PFSK-1 (cell line): ENCODE measurements at regions not wholly inside any gene's neighbourhood (a gene's known extent, or its start where the extent isn't known, plus 50 kb on each side); places are given as distances from the start of the nearest gene placed in this dataset.

ENCODE experiments used
- FOXP2 ChIP-seq: optimal IDR thresholded peaks from 2 replicates; pipeline ENCODE3; 2011; ENCODE audit warnings: borderline replicate concordance, control low read depth, inconsistent platforms; ENCODE audit not compliant: insufficient read depth; ENCODE audit errors: extremely low read length, extremely low read depth
- POLR2AphosphoS5 ChIP-seq: IDR thresholded peaks from 2 replicates; pipeline ENCODE4 v1.6.1; 2012; ENCODE audit warnings: low read depth, mild to moderate bottlenecking, control low read depth, low read length, moderate library complexity
- SIN3A ChIP-seq: IDR thresholded peaks from 2 replicates; pipeline ENCODE4 v1.6.1; 2012; ENCODE audit warnings: mild to moderate bottlenecking, low read length, moderate library complexity, borderline replicate concordance; ENCODE audit not compliant: insufficient read depth
- TAF1 ChIP-seq: IDR thresholded peaks from 2 replicates; pipeline ENCODE4 v1.6.1; 2012; ENCODE audit warnings: low read length, control low read depth, borderline replicate concordance; ENCODE audit not compliant: insufficient read depth
- TF ChIP-seq, protein P1 (sequence below), 2 experiments: IDR thresholded peaks; 2 replicates each; pipeline versions ENCODE4 v1.6.1 to v1.8.0; 2011 to 2012; ENCODE audit warnings: low read depth in 2 of 2, low read length in 2 of 2, control low read depth in 1 of 2, inconsistent platforms in 1 of 2, mild to moderate bottlenecking in 1 of 2, moderate library complexity in 1 of 2; ENCODE audit not compliant: insufficient read depth in 1 of 2

DNA sequence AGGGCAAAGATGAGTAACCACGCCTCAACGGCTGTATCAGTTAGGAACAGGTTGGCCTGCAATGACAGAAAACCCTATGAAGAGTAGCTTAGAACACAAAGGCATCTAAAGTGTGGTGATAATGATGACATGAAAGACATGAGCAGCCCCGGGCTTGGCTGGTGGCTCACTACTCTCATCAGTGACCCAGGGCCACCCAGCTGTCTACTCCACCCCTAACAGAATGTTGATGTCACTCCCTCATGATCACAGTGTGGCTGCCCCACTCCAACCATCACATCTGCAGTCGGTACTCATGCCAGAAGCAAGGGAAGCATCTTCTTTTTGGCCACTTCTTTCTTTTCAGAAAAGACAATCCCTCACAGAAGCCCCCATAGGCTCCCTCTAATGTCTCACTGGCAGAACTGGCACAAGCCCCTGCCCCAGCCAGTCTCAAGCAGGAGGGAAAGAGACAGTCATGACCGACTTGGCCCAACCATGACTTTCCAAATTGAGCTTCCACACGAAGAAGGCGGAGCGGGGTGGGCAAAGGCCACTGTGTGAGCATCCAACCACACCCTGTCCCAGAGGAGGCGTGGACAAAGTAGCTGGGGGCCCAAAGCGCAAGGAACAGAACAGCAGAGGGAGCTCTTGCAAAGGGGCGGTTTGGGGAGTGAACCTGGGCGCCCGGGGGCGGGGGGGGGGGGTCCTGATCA lies 72.0 kb upstream of the IQSEC1 start:
- no peak for TF ChIP-seq FOXP2
- TF ChIP-seq SIN3A: no peak
- TF ChIP-seq, protein P1, sequence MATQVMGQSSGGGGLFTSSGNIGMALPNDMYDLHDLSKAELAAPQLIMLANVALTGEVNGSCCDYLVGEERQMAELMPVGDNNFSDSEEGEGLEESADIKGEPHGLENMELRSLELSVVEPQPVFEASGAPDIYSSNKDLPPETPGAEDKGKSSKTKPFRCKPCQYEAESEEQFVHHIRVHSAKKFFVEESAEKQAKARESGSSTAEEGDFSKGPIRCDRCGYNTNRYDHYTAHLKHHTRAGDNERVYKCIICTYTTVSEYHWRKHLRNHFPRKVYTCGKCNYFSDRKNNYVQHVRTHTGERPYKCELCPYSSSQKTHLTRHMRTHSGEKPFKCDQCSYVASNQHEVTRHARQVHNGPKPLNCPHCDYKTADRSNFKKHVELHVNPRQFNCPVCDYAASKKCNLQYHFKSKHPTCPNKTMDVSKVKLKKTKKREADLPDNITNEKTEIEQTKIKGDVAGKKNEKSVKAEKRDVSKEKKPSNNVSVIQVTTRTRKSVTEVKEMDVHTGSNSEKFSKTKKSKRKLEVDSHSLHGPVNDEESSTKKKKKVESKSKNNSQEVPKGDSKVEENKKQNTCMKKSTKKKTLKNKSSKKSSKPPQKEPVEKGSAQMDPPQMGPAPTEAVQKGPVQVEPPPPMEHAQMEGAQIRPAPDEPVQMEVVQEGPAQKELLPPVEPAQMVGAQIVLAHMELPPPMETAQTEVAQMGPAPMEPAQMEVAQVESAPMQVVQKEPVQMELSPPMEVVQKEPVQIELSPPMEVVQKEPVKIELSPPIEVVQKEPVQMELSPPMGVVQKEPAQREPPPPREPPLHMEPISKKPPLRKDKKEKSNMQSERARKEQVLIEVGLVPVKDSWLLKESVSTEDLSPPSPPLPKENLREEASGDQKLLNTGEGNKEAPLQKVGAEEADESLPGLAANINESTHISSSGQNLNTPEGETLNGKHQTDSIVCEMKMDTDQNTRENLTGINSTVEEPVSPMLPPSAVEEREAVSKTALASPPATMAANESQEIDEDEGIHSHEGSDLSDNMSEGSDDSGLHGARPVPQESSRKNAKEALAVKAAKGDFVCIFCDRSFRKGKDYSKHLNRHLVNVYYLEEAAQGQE (IDR thresholded peaks at IDR 0.05; ENCODE audit: insufficient read depth in 1 of 2, low read depth in 2 of 2, low read length in 2 of 2): no peak
- no peak for TF ChIP-seq POLR2AphosphoS5
- TF ChIP-seq TAF1: no peak

DNA sequence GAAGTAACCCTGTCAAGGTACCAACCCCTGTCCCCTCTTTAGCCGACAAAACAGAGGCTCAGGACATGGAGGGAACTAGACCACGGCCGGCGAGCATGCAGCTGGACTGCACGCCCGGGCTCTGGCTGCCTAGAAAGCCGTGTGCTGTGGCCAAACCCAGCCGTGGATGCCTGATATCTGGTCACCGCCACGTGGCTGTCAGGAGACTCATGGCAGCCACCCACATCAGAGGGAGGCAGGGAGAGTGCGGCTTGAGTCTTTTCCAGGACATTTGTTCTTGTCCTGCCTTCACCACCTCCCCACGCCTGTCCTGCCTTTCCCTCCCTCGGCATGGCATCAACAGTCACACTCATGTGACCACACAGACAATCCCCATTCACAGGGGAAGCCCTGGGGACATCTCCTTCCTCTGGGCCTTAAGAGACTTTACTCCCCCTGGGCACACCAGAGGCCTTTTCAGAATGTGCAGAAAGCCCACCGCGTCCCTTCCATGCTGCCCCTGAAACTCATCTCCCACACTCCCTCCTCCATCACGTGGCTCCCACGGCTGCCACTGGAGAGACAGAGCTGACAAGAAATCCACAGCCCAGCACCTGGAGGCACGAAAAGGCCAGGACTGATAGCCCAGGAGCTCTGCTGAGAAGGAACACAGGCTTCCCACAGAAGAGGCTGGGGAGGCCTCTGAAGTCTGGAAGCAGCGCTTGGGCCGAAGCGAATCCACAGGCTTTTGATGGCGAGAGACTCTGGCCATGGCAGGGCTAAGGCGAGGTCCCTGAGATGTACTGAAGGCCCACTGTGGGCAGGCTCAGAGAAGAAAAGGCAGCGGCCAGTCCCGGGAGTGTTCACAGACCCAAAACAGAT lies 71.2 kb upstream of the IQSEC1 start:
- TF ChIP-seq POLR2AphosphoS5 (no peak), FOXP2 (no peak), SIN3A (no peak), TAF1 (no peak)
- TF ChIP-seq, protein P1 (IDR thresholded peaks at IDR 0.05; ENCODE audit: insufficient read depth in 1 of 2, low read depth in 2 of 2, low read length in 2 of 2): no peak

DNA sequence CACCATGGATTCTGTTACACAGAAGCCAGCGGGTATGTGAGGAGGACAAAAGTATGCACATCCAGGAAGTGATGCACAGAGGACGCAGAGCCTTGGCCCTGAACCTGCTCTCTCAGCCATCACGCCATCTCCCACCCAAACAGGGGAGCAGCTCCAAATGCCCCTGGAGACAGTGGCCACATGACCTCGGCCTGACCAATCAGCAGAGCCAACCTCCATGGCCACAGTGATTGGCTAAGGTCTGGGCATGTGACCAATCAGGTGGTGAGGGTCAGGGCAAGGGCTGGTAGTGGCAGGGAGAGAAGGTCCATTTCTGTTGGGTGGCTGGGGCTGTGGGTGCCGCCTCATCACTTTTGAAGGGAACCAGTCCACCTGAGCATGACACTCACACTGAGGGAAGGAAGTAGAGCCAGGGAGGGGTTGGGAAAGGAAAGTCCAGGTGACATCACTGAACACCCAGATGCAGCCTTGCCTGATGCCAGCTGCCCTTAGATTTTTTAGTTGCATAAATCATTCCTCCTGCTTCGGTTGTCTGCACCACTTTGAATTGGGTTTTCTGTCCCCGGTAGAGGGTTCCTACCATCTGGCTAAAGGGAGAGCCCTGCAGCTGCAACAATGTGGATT lies 70.3 kb upstream of the IQSEC1 start:
- TF ChIP-seq FOXP2 (no peak), SIN3A (no peak), POLR2AphosphoS5 (no peak), TAF1 (no peak)
- TF ChIP-seq, protein P1 (IDR thresholded peaks at IDR 0.05; ENCODE audit: insufficient read depth in 1 of 2, low read depth in 2 of 2, low read length in 2 of 2): no peak

DNA sequence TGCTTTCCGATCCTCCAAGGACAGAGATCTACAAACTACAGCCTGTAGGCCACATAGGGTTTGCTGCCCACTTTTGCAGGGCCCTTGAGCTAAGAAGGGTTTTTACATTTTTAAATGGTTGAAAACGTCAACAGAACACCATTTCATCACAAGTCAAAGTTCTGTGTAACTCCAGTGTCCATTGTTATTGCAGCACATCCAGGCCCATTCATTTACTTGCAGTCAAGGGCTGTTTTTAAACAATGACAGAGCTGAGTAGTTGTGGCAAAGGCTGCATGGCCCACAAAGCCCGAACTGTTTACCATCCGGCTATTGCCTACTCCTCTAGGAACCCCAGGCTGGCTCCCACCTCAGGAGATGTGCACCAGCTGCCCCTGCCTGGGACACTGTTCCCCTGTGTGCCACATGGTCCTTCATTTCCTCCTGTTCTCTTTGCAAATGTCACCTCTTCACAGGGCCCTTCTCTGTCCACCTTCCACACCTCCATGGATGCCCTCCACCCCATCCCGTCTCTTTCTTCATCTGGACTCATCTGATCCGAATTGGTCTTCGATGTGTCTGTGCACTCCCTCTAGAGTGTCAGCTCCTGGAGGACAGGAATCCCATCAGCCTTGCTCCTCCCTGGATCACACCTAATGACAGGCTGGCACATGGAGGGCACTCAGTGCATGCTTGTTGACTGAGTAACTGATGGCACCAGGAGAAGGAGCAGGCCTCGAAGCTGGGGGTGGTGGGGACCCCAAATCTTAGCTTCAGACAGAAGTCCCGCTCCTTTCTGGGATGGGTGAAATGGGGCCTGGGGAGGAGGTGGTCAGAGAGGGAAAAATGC lies 69.5 kb upstream of the IQSEC1 start:
- no peak for TF ChIP-seq FOXP2
- TF ChIP-seq POLR2AphosphoS5: no peak
- no peak for TF ChIP-seq SIN3A

DNA sequence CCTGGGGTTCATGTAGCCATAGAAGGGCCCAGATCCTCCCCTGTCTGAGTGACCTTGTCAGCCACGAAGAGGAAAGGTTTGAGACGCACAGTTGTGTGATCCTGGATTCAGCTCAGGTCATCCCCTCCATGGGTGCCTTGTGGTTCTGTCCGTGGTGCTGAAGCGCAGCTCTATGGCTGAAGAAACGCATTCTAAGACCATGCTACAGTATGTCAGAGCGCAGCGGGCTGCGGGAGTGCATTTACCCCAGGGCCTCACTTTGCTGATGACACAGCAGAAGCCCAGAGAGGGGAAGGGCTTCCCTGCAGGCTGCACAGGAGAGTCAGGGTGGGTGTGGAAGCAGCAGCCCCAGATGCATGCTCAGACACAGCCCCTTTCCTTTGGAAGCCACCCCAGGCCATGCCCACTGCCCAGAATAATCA lies 68.8 kb upstream of the IQSEC1 start:
- TF ChIP-seq, protein P1 (IDR thresholded peaks at IDR 0.05; ENCODE audit: insufficient read depth in 1 of 2, low read depth in 2 of 2, low read length in 2 of 2): peak; percentile 84 to 94
- TF ChIP-seq FOXP2 (no peak), POLR2AphosphoS5 (no peak), TAF1 (no peak), SIN3A (no peak)
